GM10266 (cell line): ENCODE measurements at regions not wholly inside any gene's neighbourhood (a gene's known extent, or its start where the extent isn't known, plus 50 kb on each side); places are given as distances from the start of the nearest gene placed in this dataset.

Experiments used
- DNase-seq: peaks from one replicate; pipeline ENCODE4 v3.0.0; 2012; ENCODE audit errors: extremely low spot score
- CTCF ChIP-seq: IDR thresholded peaks from 2 replicates; pipeline ENCODE4 v1.5.1; 2012; ENCODE audit warnings: mild to moderate bottlenecking, low read depth; ENCODE audit not compliant: control insufficient read depth, insufficient read depth; ENCODE audit errors: missing control alignments

GRCh38 chr6:49333345-49334125, 129.5 kb downstream of the MMUT start:
- no peak for TF ChIP-seq CTCF
- no peak for DNase-seq

GRCh38 chr6:49332781-49333180, 130.3 kb downstream of the MMUT start:
- no peak for TF ChIP-seq CTCF
- DNase-seq = no peak

- no peak for DNase-seq
- TF ChIP-seq CTCF = no peak
Measured at GRCh38 chr6:49329186-49329585, 133.9 kb downstream of the MMUT start.

- no peak for TF ChIP-seq CTCF
- DNase-seq = no peak
Measured at GRCh38 chr6:49328051-49328744, 134.9 kb downstream of the MMUT start.

GRCh38 chr6:49327571-49327970, 135.5 kb downstream of the MMUT start:
- no peak for DNase-seq
- no peak for TF ChIP-seq CTCF

- no peak for TF ChIP-seq CTCF
Measured at GRCh38 chr6:49327005-49327404, 136.0 kb downstream of the MMUT start.

GRCh38 chr6:49326347-49326746, 136.7 kb downstream of the MMUT start:
- no peak for TF ChIP-seq CTCF
- DNase-seq = no peak

More at GRCh38 chr6:49327005-49327404, 136.0 kb downstream of the MMUT start:
- no peak for DNase-seq
